ENCODE measurements at regions not wholly inside any gene's neighbourhood (a gene's known extent, or its start where the extent isn't known, plus 50 kb on each side); places are given as distances from the start of the nearest gene placed in this dataset.

DNA sequence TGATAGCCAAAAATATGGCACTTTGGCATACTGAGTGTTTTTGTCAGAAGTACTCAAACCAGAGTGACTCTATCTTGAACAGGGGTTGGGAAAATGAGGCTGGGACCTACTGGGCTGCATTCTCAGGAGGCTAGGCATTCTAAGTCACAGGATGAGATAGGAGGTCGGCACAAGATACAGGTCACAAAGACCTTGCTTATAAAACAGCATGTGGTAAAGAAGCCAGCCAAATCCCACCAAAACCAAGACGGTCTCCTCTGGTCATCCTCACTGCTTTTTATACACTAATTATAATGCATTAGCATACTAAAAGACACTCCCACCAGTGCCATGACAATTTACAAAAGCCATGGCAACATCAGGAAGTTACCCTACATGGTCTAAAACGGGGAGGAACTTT lies 985.1 kb downstream of the HACE1 start:
- no peak for TF ChIP-seq ZNF33B (CRISPR knock-in tag; IDR thresholded peaks at IDR 0.05)
- TF ChIP-seq GLI4 (CRISPR knock-in tag; IDR thresholded peaks at IDR 0.05; ENCODE audit: borderline replicate concordance): no peak
- TF ChIP-seq ZBTB20 (CRISPR knock-in tag; IDR thresholded peaks at IDR 0.05; ENCODE audit: borderline replicate concordance, low read depth): no peak
- no peak for TF ChIP-seq ZNF589 (CRISPR knock-in tag; conservative IDR thresholded peaks at IDR 0.05)
- no peak for TF ChIP-seq NKX3-1 (CRISPR knock-in tag; IDR thresholded peaks at IDR 0.05)
- TF ChIP-seq ATF1 (CRISPR knock-in tag; IDR thresholded peaks at IDR 0.05): no peak
- no peak for TF ChIP-seq THAP11 (CRISPR knock-in tag; IDR thresholded peaks at IDR 0.05)
- no peak for TF ChIP-seq CHD2 (IDR thresholded peaks at IDR 0.05; ENCODE audit: low read depth, low read length)
- no peak for TF ChIP-seq ZBTB1 (CRISPR knock-in tag; IDR thresholded peaks at IDR 0.05; ENCODE audit: borderline replicate concordance)
- TF ChIP-seq SMAD1 (CRISPR knock-in tag; IDR thresholded peaks at IDR 0.05; ENCODE audit: borderline replicate concordance, low read depth): no peak
- TF ChIP-seq NFE2 (CRISPR knock-in tag; IDR thresholded peaks at IDR 0.05): no peak
- TF ChIP-seq ELF4 (CRISPR knock-in tag; IDR thresholded peaks at IDR 0.05; ENCODE audit: borderline replicate concordance): no peak
- TF ChIP-seq ZNF180 (CRISPR knock-in tag; IDR thresholded peaks at IDR 0.05; ENCODE audit: borderline replicate concordance, low read depth): no peak
- TF ChIP-seq TAF1 (CRISPR knock-in tag; IDR thresholded peaks at IDR 0.05): no peak

Data from HepG2 (cell line).